K562 (cell line): ENCODE measurements at regions not wholly inside any gene's neighbourhood (a gene's known extent, or its start where the extent isn't known, plus 50 kb on each side); places are given as distances from the start of the nearest gene placed in this dataset.

Source experiments
- ATAC-seq: fragments of 200-7000 bp; cut with Tn5 transposase; 3 replicates; pipeline ENCODE4 v1.9.1; 2020; ENCODE audit warnings: moderate library complexity
- BruUV-seq: library from RNA; stranded (reverse); fragments of 400-500 nt; replicated peaks from 2 replicates; lab custom pipeline; 2021; lab: Mats Ljungman, UMichigan
- CTCF ChIA-PET: fragments of 300-600 bp; formaldehyde crosslinking; extraction: SDS; loops from one replicate; lab custom pipeline; 2021; ENCODE audit warnings: low intra/inter-chr PET ratio; lab: Yijun Ruan, JAX
- POLR2A ChIA-PET: fragments of 300-600, 350-650 bp; sonication (Branson Sonifier 250); formaldehyde crosslinking; extraction: SDS; loops from one replicate; lab custom pipeline; 2021; ENCODE audit warnings: antibody characterized with exemption, inconsistent platforms; lab: Yijun Ruan, JAX
- DNase-seq, 4 experiments: peaks; one replicate each; pipeline versions ENCODE4 v3.0.0 to v3.0.0-alpha.2; 2011 to 2018; ENCODE audit warnings: low spot score in 3 of 4, mixed read lengths in 3 of 4; ENCODE audit errors: extremely low read depth in 1 of 4
- FAIRE-seq: peaks from 2 replicates; lab custom pipeline; 2011; peaks lifted over from hg19 to GRCh38; lab: Jason Lieb, UNC
- H2AFZ ChIP-seq: 2 replicates; pipeline ENCODE4 v1.6.0; 2011; ENCODE audit warnings: low read depth, low read length, control low read depth, inconsistent platforms
- H3K27ac ChIP-seq: fragments of 200-600 bp; 3 replicates; pipeline ENCODE4 v1.8.0; 2011; ENCODE audit warnings: low read depth, mild to moderate bottlenecking, control low read depth, inconsistent platforms, low read length, moderate library complexity, mixed read lengths; ENCODE audit errors: extremely low read depth
- H3K27me3 ChIP-seq, 2 experiments: fragments of 300-600 bp in 1 of 2; 2 replicates in 1 of 2; 3 replicates in 1 of 2; pipeline versions ENCODE4 v1.6.0 to v1.8.0; 2011; ENCODE audit warnings: inconsistent platforms in 2 of 2, low read length in 2 of 2, mild to moderate bottlenecking in 1 of 2, mixed read lengths in 1 of 2, moderate library complexity in 1 of 2; ENCODE audit not compliant: control insufficient read depth in 2 of 2, insufficient read depth in 2 of 2
- H3K36me3 ChIP-seq: fragments of 300-600 bp; 3 replicates; pipeline ENCODE4 v1.8.0; 2011; ENCODE audit warnings: mild to moderate bottlenecking, low read length, inconsistent platforms; ENCODE audit not compliant: control insufficient read depth, insufficient read depth
- H3K4me1 ChIP-seq, 2 experiments: fragments of 200-600 bp in 1 of 2; replicated peaks in 1 of 2; 2 replicates in 1 of 2; 3 replicates in 1 of 2; pipeline versions ENCODE4 v1.5.1 to v1.8.0; 2011; ENCODE audit warnings: inconsistent platforms in 2 of 2, low read length in 2 of 2, mild to moderate bottlenecking in 1 of 2, mixed read lengths in 1 of 2, moderate library complexity in 1 of 2; ENCODE audit not compliant: control insufficient read depth in 2 of 2, insufficient read depth in 2 of 2
- H3K4me2 ChIP-seq: 2 replicates; pipeline ENCODE4 v1.6.1; 2011; ENCODE audit warnings: low read length, control low read depth, inconsistent platforms, mixed read lengths; ENCODE audit not compliant: insufficient read depth
- H3K4me3 ChIP-seq: fragments of 200-600 bp; sonication (generic), shearing (Covaris generic); 2 replicates; pipeline ENCODE4 v1.5.1; 2016; ENCODE audit warnings: control low read depth, inconsistent platforms
- H3K79me2 ChIP-seq: fragments of 200-600 bp; 3 replicates; pipeline ENCODE4 v1.8.0; 2011; ENCODE audit warnings: low read length, inconsistent platforms; ENCODE audit not compliant: control insufficient read depth, insufficient read depth
- H3K9ac ChIP-seq, 2 experiments: 2 replicates each; pipeline versions ENCODE4 v1.6.0 to v1.6.1; 2011; ENCODE audit warnings: low read depth in 2 of 2, low read length in 2 of 2, control low read depth in 1 of 2, inconsistent platforms in 1 of 2, mild to moderate bottlenecking in 1 of 2, mixed read lengths in 1 of 2; ENCODE audit not compliant: insufficient read depth in 1 of 2
- H3K9me1 ChIP-seq: one replicate; pipeline ENCODE4 v1.6.0; 2011; ENCODE audit warnings: inconsistent platforms, mild to moderate bottlenecking, low read length, moderate library complexity; ENCODE audit not compliant: control insufficient read depth, insufficient read depth
- H3K9me3 ChIP-seq: replicated peaks from 2 replicates; pipeline ENCODE4 v1.5.1; 2011; ENCODE audit warnings: low read depth, low read length, inconsistent platforms; ENCODE audit not compliant: control insufficient read depth, insufficient read depth
- H4K20me1 ChIP-seq: replicated peaks from 2 replicates; pipeline ENCODE4 v1.6.1; 2011; ENCODE audit warnings: low read length, inconsistent platforms, mixed read lengths; ENCODE audit not compliant: control insufficient read depth, insufficient read depth
- BRCA1 ChIP-seq, 2 experiments: fragments of 450-650 bp in 1 of 2; sonication (generic) in 1 of 2; formaldehyde crosslinking in 1 of 2; IDR thresholded peaks; 2 replicates each; pipeline versions ENCODE4 v1.5.0 to v1.6.1; 2017 to 2020; ENCODE audit warnings: mild to moderate bottlenecking in 1 of 2, missing genetic modification reagents in 1 of 2
- EHMT2 ChIP-seq: fragments of 450-650 bp; IDR thresholded peaks from 2 replicates; pipeline ENCODE4 v1.6.1; 2018; ENCODE audit warnings: antibody characterized with exemption
- EP300 ChIP-seq: IDR thresholded peaks from 2 replicates; pipeline ENCODE4 v1.6.1; 2012; ENCODE audit warnings: low read length, improper control_type of control experiment
- HDAC1 ChIP-seq, 2 experiments: fragments of 450-650 bp; IDR thresholded peaks; 2 replicates each; pipeline ENCODE4 v1.6.1; 2016 to 2017; ENCODE audit warnings: inconsistent platforms in 1 of 2, mild to moderate bottlenecking in 1 of 2, moderate library complexity in 1 of 2
- HNRNPH1 ChIP-seq: fragments of 200-400 bp; formaldehyde crosslinking; optimal IDR thresholded peaks from 2 replicates; pipeline ENCODE3; 2017; ENCODE audit warnings: low read depth, mild to moderate bottlenecking, low read length, moderate library complexity
- KDM1A ChIP-seq, 2 experiments: fragments of 450-650 bp; IDR thresholded peaks; 2 replicates each; pipeline ENCODE4 v1.6.1; 2016; ENCODE audit warnings: mild to moderate bottlenecking in 2 of 2
- MXI1 ChIP-seq: IDR thresholded peaks from 2 replicates; pipeline ENCODE4 v1.6.1; 2011; ENCODE audit warnings: low read depth, mild to moderate bottlenecking, improper control_type of control experiment, low read length
- NFRKB ChIP-seq: fragments of 450-650 bp; IDR thresholded peaks from 2 replicates; pipeline ENCODE4 v1.6.1; 2016; ENCODE audit warnings: low read depth
- NFXL1 ChIP-seq: fragments of 450-650 bp; formaldehyde crosslinking; IDR thresholded peaks from 2 replicates; pipeline ENCODE4 v1.4.0; 2021; ENCODE audit warnings: mild to moderate bottlenecking
- SMARCC2 ChIP-seq: fragments of 450-650 bp; IDR thresholded peaks from 2 replicates; pipeline ENCODE4 v1.6.1; 2017; ENCODE audit warnings: antibody characterized with exemption, moderate library complexity, mild to moderate bottlenecking, low read depth
- ZBTB33 ChIP-seq: sonication (generic); formaldehyde crosslinking; IDR thresholded peaks from 2 replicates; pipeline ENCODE4 v1.8.1; 2023; ENCODE audit warnings: mild to moderate bottlenecking, missing genetic modification reagents
- ZC3H4 ChIP-seq: sonication (generic); formaldehyde crosslinking; IDR thresholded peaks from 2 replicates; pipeline ENCODE4 v1.9.0; 2021; ENCODE audit warnings: missing genetic modification reagents, borderline replicate concordance
- ZNF121 ChIP-seq: sonication (generic); formaldehyde crosslinking; conservative IDR thresholded peaks from 2 replicates; pipeline ENCODE4 v1.8.0; 2022; ENCODE audit warnings: missing genetic modification reagents
- ZNF224 ChIP-seq: sonication (generic); formaldehyde crosslinking; IDR thresholded peaks from 2 replicates; pipeline ENCODE4 v1.8.0; 2022; ENCODE audit warnings: mild to moderate bottlenecking, missing genetic modification reagents
- WGBS: fragments of 100-300 bp; shearing (Covaris generic); methylation state at CpG from one replicate; pipeline ENCODE4 v1.1.6; 2016; ENCODE audit warnings: low coverage, mixed read lengths; ENCODE audit not compliant: insufficient coverage; ENCODE audit errors: missing lambda C conversion rate; 5-methylcytosine and 5-hydroxymethylcytosine counted together
- in situ Hi-C: fragments of 300-500 bp; cut with MboI; formaldehyde crosslinking; loops from 4 replicates; pipeline ENCODE4 v1.15.0; 2018; ENCODE audit warnings: inconsistent platforms, mixed read lengths
- intact Hi-C: fragments of 100-400 bp; cut with micrococcal nuclease; formaldehyde crosslinking; loops from 2 replicates; pipeline ENCODE4 v1.14.2; 2022

- H3K36me3 ChIP-seq = no peaks in the 10 kb centered on the region
- no peaks in the 10 kb centered on the region for H4K20me1 ChIP-seq
- no peak overlapping the region for H3K4me2 ChIP-seq
- no peak overlapping the region for H2AFZ ChIP-seq
- H3K4me1 ChIP-seq = peaks cover 0 to 19% of the 10 kb centered on the region in 2 experiments; a peak in 3 of 5 replicates
- H3K9me3 ChIP-seq = no peaks in the 10 kb centered on the region
- no peaks in the 10 kb centered on the region for H3K79me2 ChIP-seq
- CTCF ChIA-PET = no interaction called here
- BruUV-seq = no TSS peak
- DNase-seq = no peak
- no peaks in the 10 kb centered on the region for H3K9me1 ChIP-seq
- no peak for ATAC-seq
- no peak for FAIRE-seq
- no peak for TF ChIP-seq HDAC1 (IDR thresholded peaks at IDR 0.05)
- H3K27me3 ChIP-seq = no peaks in the 10 kb centered on the region
- 17% methylated on average over 2 of the region's 2 CpGs for WGBS
- in situ Hi-C loops = no loop called here
- POLR2A ChIA-PET = no interaction called here
- no peak overlapping the region for H3K9ac ChIP-seq
- no peak overlapping the region for H3K27ac ChIP-seq
- intact Hi-C loops = no loop called here
- H3K4me3 ChIP-seq = no peak overlapping the region
Observed at GRCh38 chr3:124574012-124574411, 156.2 kb upstream of the UMPS start.

GRCh38 chr3:124576565-124577493, 153.4 kb upstream of the UMPS start:
- H3K36me3 ChIP-seq = no peaks in the 10 kb centered on the region
- POLR2A ChIA-PET = interaction anchor here (0.6 to 1.7 kb wide), 5 partner anchors 11 to 1155 kb away, joined by 3 read pairs; no protein-coding TSS in a partner anchor
- ATAC-seq (peak; percentile 63), DNase-seq (peak in 2 of 4 experiments; percentile 48 to 70), FAIRE-seq (no peak)
- no peak overlapping the region for H3K4me3 ChIP-seq
- H4K20me1 ChIP-seq = no peaks in the 10 kb centered on the region
- peaks cover 0 to 26% of the 10 kb centered on the region in 2 experiments; a peak in 3 of 5 replicates for H3K4me1 ChIP-seq
- no TSS peak for BruUV-seq
- in situ Hi-C loops = no loop called here
- no peaks in the 10 kb centered on the region for H3K27me3 ChIP-seq
- no peak overlapping the region for H3K27ac ChIP-seq
- no peak overlapping the region; the same call in 1 of the 2 replicates for H2AFZ ChIP-seq
- no peaks in the 10 kb centered on the region; the same call in 1 of the 2 replicates for H3K9me3 ChIP-seq
- CTCF ChIA-PET = no interaction called here
- 13% methylated on average over 4 of the region's 5 CpGs for WGBS
- no peaks in the 10 kb centered on the region for H3K9me1 ChIP-seq
- no peaks in the 10 kb centered on the region for H3K79me2 ChIP-seq
- H3K4me2 ChIP-seq = peak overlapping the region; percentile 46; the same call in 1 of the 2 replicates
- intact Hi-C loops = no loop called here
- H3K9ac ChIP-seq = no peak overlapping the region
- no peak for TF ChIP-seq HNRNPH1
- TF ChIP-seq ZBTB33 = no peak
- 0 out of 2 replicates have a peak, but pooled peaks have one; percentile 11 for TF ChIP-seq EHMT2
- no peak for TF ChIP-seq ZC3H4 (CRISPR knock-in tag)
- no peak for TF ChIP-seq ZNF224 (CRISPR knock-in tag)
- no peak for TF ChIP-seq MXI1
- TF ChIP-seq KDM1A (IDR thresholded peaks at IDR 0.05) = 0 out of 4 replicates have a peak, but pooled peaks of 1 of the 2 experiments have one; percentile 9
- TF ChIP-seq BRCA1 (IDR thresholded peaks at IDR 0.05) = no peak
- TF ChIP-seq BRCA1 (CRISPR knock-in tag; IDR thresholded peaks at IDR 0.05) = no peak
- peak; percentile 57; the same call in 1 of the 2 replicates for TF ChIP-seq EP300
- TF ChIP-seq SMARCC2 = no peak
- no peak for TF ChIP-seq ZNF121 (CRISPR knock-in tag)
- no peak for TF ChIP-seq NFRKB
- no peak for TF ChIP-seq NFXL1 (CRISPR knock-in tag)
